ENCODE measurements at regions not wholly inside any gene's neighbourhood (a gene's known extent, or its start where the extent isn't known, plus 50 kb on each side); places are given as distances from the start of the nearest gene placed in this dataset.

GRCh38 chr10:91707236-91707635 lies 74.4 kb upstream of the PPP1R3C start:
- no peak overlapping the region for H2BK20ac ChIP-seq (ENCODE audit: low read depth, low read length)
- H4K20me1 ChIP-seq (ENCODE audit: insufficient read depth, low read length), result no peaks in the 10 kb centered on the region
- no peak overlapping the region for H2BK5ac ChIP-seq (ENCODE audit: low read depth, low read length, poor library complexity, severe bottlenecking)
- no peaks in the 10 kb centered on the region for H3K9me3 ChIP-seq (ENCODE audit: control insufficient read depth, insufficient read depth, low read length)
- no peak overlapping the region for H3K4ac ChIP-seq (ENCODE audit: low read depth, low read length)
- H3K18ac ChIP-seq (ENCODE audit: low read depth, low read length), result no peak overlapping the region; the same call in 1 of the 2 replicates
- H3K27ac ChIP-seq (ENCODE audit: insufficient read depth, low read length), result no peak overlapping the region
- ATAC-seq (ENCODE audit: low read depth) (no peak), DNase-seq (no peak)
- intact Hi-C loops (cut with micrococcal nuclease), result no loop called here
- no peak overlapping the region for H2BK120ac ChIP-seq (ENCODE audit: low read depth, low read length)
- H2AK5ac ChIP-seq (ENCODE audit: low read depth, low read length), result no peak overlapping the region
- H3K9me1 ChIP-seq (ENCODE audit: insufficient read depth, low read length), result no peaks in the 10 kb centered on the region
- no peak overlapping the region for H3K14ac ChIP-seq (replicated peaks; ENCODE audit: low read depth, low read length)
- no peak overlapping the region for H3K56ac ChIP-seq (ENCODE audit: extremely low read depth, insufficient read depth, low read length)
- ChIA-PET CTCF (interaction anchor here (0.6 to 1.4 kb wide), 2 partner anchors 13 to 130 kb away, joined by 3 to 4 read pairs; no protein-coding TSS in a partner anchor), POLR2A (ENCODE audit: unreplicated experiment) (no interaction called here)
- WGBS, 2 experiments (ENCODE audit: extremely low coverage in 2 of 2, insufficient read length in 1 of 2), result no CpG with 5 or more reads among the region's 3 CpGs
- H2AFZ ChIP-seq (replicated peaks; ENCODE audit: low read length, poor library complexity), result no peak overlapping the region
- BruUV-seq (replicated peaks), result no TSS peak
- dilution Hi-C loops (cut with HindIII; ENCODE audit: low sequenced_read_pairs, unreplicated experiment), result no loop called here
- no peak overlapping the region for H4K8ac ChIP-seq (ENCODE audit: low read depth in 2 of 2, low read length in 2 of 2)
- no peak overlapping the region for H4K5ac ChIP-seq (ENCODE audit: low read depth, low read length)
- H3K4me2 ChIP-seq (ENCODE audit: low read depth, low read length), result no peak overlapping the region
- TF ChIP-seq SMC3 (IDR thresholded peaks at IDR 0.05; ENCODE audit: low read depth, low read length) (no peak), MXI1 (IDR thresholded peaks at IDR 0.05; ENCODE audit: borderline replicate concordance, low read depth, low read length) (no peak), USF2 (IDR thresholded peaks at IDR 0.05; ENCODE audit: low read depth, low read length) (no peak), ELK1 (IDR thresholded peaks at IDR 0.05; ENCODE audit: borderline replicate concordance, low read depth, low read length) (no peak), CHD1 (IDR thresholded peaks at IDR 0.05; ENCODE audit: low read depth, low read length) (no peak)
- no peaks in the 10 kb centered on the region for H3K79me1 ChIP-seq (ENCODE audit: low read depth in 1 of 2, low read length in 2 of 2)
- in situ Hi-C loops (cut with MboI; ENCODE audit: low sequenced_read_pairs), result no loop called here
- H4K91ac ChIP-seq (ENCODE audit: insufficient read depth, low read depth, low read length), result no peak overlapping the region
- peaks cover 8% of the 10 kb centered on the region for H3K27me3 ChIP-seq (ENCODE audit: control insufficient read depth, insufficient read depth, low read length)
- peaks cover 4% of the 10 kb centered on the region; the same call in 1 of the 2 replicates for H3K4me1 ChIP-seq (ENCODE audit: control insufficient read depth, insufficient read depth, low read length)
- no peaks in the 10 kb centered on the region for H3K36me3 ChIP-seq (ENCODE audit: control insufficient read depth, insufficient read depth, low read length)
- H2BK15ac ChIP-seq (ENCODE audit: low read depth, low read length), result no peak overlapping the region
- no peak overlapping the region for H2AK9ac ChIP-seq (replicated peaks; ENCODE audit: low read depth, low read length, poor library complexity)
- no peak overlapping the region for H3K9ac ChIP-seq (ENCODE audit: low read depth, low read length)
- no peak overlapping the region for H3K4me3 ChIP-seq (ENCODE audit: insufficient read depth, low read depth, low read length)
- H3K23ac ChIP-seq (ENCODE audit: low read depth, low read length), result no peak overlapping the region

Data from IMR-90 (cell line).